Thoracic aorta (tissue), 2 donors: ENCODE measurements at regions not wholly inside any gene's neighbourhood (a gene's known extent, or its start where the extent isn't known, plus 50 kb on each side); places are given as distances from the start of the nearest gene placed in this dataset.

ENCODE experiments used
- ATAC-seq: fragments of 150-250 bp; one replicate; pipeline ENCODE4 v1.8.0; 2017; ENCODE audit warnings: low read depth; ENCODE audit not compliant: insufficient number of reproducible peaks, low FRiP score
- DNase-seq: peaks from one replicate; pipeline ENCODE4 v3.0.0-alpha.2; 2020; ENCODE audit warnings: low spot score
- H3K27ac ChIP-seq, 2 donors: fragments of 200-600 bp; sonication (generic); 1 replicate in 1 of 2; 2 replicates in 1 of 2; pipeline ENCODE4 v1.5.1; 2016; ENCODE audit warnings: mild to moderate bottlenecking in 2 of 2, moderate library complexity in 2 of 2
- H3K27me3 ChIP-seq: fragments of 200-600 bp; sonication (generic); replicated peaks from 2 replicates; pipeline ENCODE4 v1.6.0; 2016; ENCODE audit warnings: mild to moderate bottlenecking; ENCODE audit not compliant: insufficient read depth
- H3K36me3 ChIP-seq: fragments of 200-600 bp; sonication (generic); one replicate; pipeline ENCODE4 v1.5.1; 2016
- H3K4me1 ChIP-seq, 2 donors: fragments of 200-600 bp; sonication (generic); 1 replicate in 1 of 2; 2 replicates in 1 of 2; pipeline versions ENCODE4 v1.5.1 to v1.6.0; 2016; ENCODE audit warnings: low read depth in 2 of 2, mild to moderate bottlenecking in 1 of 2; ENCODE audit not compliant: control insufficient read depth in 1 of 2
- H3K4me3 ChIP-seq: fragments of 200-600 bp; sonication (generic); 2 replicates; pipeline ENCODE4 v1.5.1; 2016; ENCODE audit warnings: mild to moderate bottlenecking
- H3K9me3 ChIP-seq: fragments of 200-600 bp; sonication (generic); 2 replicates; pipeline ENCODE4 v1.5.1; 2016
- CTCF ChIP-seq: fragments of 200-600 bp; sonication (generic); IDR thresholded peaks from one replicate; pipeline ENCODE4 v1.5.1; 2019; ENCODE audit warnings: antibody characterized with exemption

- no peak for DNase-seq
- peaks cover under 1 to 1% of the 10 kb centered on the region in 2 donors for H3K4me1 ChIP-seq
- ATAC-seq: no peak
- no peaks in the 10 kb centered on the region for H3K9me3 ChIP-seq
- no peaks in the 10 kb centered on the region for H3K36me3 ChIP-seq
- TF ChIP-seq CTCF: no peak
- no peak overlapping the region for H3K27ac ChIP-seq
- H3K4me3 ChIP-seq: no peak overlapping the region
- H3K27me3 ChIP-seq: no peaks in the 10 kb centered on the region
Observed at GRCh38 chr18:57214976-57215375, 68.1 kb downstream of the BOD1L2 start.

DNA sequence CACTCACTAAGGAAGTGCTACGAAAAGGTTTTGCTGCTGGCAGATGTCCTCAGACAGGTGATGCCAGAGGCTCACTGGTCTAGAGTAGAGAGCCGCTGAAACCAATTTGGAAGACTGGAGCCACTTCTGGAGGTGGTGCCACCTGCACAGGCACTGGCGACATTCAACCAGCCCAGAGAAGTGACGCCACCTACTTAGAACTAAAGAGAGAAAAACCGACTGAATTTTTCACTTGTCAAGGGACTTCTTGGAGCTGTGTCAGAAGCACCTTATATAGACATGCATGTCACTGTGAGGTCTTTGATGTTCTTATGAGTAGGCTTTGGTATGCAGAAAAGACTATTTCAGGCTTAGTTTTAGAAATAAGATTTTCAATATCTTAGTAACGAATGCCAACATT, 71.4 kb downstream of the BOD1L2 start:
- no peak overlapping the region for H3K4me3 ChIP-seq
- TF ChIP-seq CTCF: no peak
- DNase-seq: no peak

DNA sequence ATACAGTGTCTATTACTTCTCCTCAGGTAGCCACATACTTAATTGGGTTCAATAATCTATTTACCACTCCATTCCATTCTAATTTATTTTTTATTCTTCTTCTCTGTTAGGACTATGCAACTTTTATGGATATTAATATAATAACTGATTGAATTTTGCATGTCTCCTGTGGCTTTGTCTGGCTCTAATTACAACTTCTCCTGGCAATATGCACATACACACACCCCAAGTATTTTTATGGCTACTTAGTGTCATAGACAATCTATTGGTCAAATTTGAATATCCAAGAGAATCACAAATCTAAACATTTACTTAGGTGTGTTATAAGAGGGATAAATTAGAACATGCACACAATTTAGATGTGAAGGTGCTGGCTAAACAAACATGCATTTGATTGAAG, 73.1 kb downstream of the BOD1L2 start:
- Histone ChIP-seq H3K27ac (no peak overlapping the region), H3K36me3 (no peaks in the 10 kb centered on the region), H3K4me1 (no peaks in the 10 kb centered on the region), H3K27me3 (no peaks in the 10 kb centered on the region), H3K4me3 (no peak overlapping the region), H3K9me3 (no peaks in the 10 kb centered on the region)
- TF ChIP-seq CTCF: no peak
- DNase-seq: no peak
- ATAC-seq: no peak

More for the DNA sequence above, 71.4 kb downstream of the BOD1L2 start:
- no peak for ATAC-seq
- Histone ChIP-seq H3K36me3 (no peaks in the 10 kb centered on the region), H3K27me3 (no peaks in the 10 kb centered on the region), H3K9me3 (no peaks in the 10 kb centered on the region), H3K4me1 (no peaks in the 10 kb centered on the region), H3K27ac (no peak overlapping the region)

DNA sequence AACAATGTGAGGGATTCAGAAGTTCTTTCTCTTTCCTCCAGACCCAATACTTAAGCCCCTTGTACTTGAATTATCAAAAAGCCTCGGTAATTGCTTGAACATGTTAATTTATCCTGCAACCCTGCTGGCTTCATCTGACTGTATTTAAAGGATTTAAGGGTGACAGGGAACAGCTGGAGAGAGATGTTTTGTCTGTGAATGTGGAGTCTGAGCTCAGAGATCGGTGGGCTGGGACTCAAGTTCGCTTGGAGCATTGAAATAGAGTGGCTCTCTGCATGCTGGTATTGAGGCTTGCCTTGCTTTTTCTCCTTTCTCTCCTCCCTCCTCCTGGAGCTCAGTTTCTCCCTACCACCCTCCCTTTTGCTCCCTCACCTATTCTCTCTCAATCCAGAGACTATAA, 73.6 kb downstream of the BOD1L2 start:
- ATAC-seq: no peak
- Histone ChIP-seq H3K27me3 (no peaks in the 10 kb centered on the region), H3K4me1 (no peaks in the 10 kb centered on the region), H3K9me3 (no peaks in the 10 kb centered on the region), H3K27ac (no peak overlapping the region), H3K36me3 (no peaks in the 10 kb centered on the region), H3K4me3 (no peak overlapping the region)
- DNase-seq: no peak
- no peak for TF ChIP-seq CTCF

DNA sequence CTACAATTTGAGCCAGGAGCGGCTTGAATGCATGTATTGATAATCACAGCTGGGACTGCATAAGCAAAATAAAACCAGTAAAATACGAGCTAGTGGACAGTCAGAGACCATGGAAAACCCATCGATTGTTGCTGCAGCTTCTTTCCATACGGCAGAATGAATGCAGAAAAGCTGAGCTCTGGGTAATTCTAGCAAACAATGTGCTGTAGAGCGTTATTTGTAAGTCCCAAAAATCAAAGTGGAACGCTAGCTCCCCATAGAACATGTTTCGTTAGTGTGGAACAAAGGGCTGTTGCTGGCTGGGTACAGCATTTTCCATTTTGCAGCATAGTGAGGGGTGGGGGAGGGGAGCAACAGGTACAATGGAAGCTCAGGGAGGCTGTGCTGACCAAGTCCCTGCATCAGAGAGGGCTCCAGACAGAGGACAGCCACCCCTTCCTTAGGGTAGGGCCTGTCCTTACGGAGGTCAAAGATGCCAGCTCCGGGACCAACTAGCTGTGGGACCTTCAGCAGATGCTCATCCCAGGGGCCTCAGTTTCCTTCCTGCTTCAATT, 74.1 kb downstream of the BOD1L2 start:
- H3K4me3 ChIP-seq: no peak overlapping the region
- no peaks in the 10 kb centered on the region for H3K9me3 ChIP-seq
- H3K36me3 ChIP-seq: no peaks in the 10 kb centered on the region
- H3K27me3 ChIP-seq: no peaks in the 10 kb centered on the region
- DNase-seq (no peak), ATAC-seq (no peak)
- no peak for TF ChIP-seq CTCF
- no peak overlapping the region for H3K27ac ChIP-seq
- H3K4me1 ChIP-seq: no peaks in the 10 kb centered on the region
